NB4 (cell line): ENCODE measurements at regions not wholly inside any gene's neighbourhood (a gene's known extent, or its start where the extent isn't known, plus 50 kb on each side); places are given as distances from the start of the nearest gene placed in this dataset.

Source experiments
- DNase-seq: peaks from one replicate; pipeline ENCODE4 v3.0.0; 2010; ENCODE audit warnings: low read depth
- H3K4me3 ChIP-seq: one replicate; pipeline ENCODE4 v1.5.1; 2011; ENCODE audit warnings: mild to moderate bottlenecking, low read depth, low read length, moderate library complexity
- MYC ChIP-seq: IDR thresholded peaks from 2 replicates; pipeline ENCODE4 v1.6.1; 2011; ENCODE audit warnings: low read depth, low read length
- POLR2A ChIP-seq: IDR thresholded peaks from 2 replicates; pipeline ENCODE4 v1.6.1; 2011; ENCODE audit warnings: mild to moderate bottlenecking; ENCODE audit not compliant: insufficient read length; ENCODE audit errors: extremely low read depth
- TF ChIP-seq, protein P1 (sequence below): IDR thresholded peaks from one replicate; pipeline ENCODE4 v1.5.1; 2012; ENCODE audit warnings: low read depth, low read length
- TF ChIP-seq, protein P2 (sequence below): IDR thresholded peaks from 2 replicates; pipeline ENCODE4 v1.6.1; 2011; ENCODE audit warnings: low read depth, low read length

DNA sequence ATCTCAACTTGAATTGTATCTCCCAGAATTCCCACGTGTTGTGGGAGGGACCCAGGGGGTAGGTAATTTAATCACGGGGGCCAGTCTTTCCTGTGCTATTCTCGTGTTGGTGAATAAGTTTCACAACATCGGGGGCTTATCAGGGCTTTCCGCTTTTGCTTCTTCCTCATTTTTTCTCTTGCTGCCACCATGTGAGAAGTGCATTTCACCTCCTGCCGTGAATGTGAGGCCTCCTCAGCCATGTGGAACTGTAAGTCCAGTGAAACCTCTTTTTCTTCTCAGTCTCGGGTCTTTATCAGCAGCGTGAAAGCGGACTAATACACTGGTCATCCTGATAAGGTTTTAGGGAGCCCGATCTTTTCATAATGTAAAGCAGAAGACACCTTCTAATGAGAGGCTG is 687.0 kb upstream of the FTMT start:
- peak; percentile 89 for DNase-seq
- TF ChIP-seq, protein P1, sequence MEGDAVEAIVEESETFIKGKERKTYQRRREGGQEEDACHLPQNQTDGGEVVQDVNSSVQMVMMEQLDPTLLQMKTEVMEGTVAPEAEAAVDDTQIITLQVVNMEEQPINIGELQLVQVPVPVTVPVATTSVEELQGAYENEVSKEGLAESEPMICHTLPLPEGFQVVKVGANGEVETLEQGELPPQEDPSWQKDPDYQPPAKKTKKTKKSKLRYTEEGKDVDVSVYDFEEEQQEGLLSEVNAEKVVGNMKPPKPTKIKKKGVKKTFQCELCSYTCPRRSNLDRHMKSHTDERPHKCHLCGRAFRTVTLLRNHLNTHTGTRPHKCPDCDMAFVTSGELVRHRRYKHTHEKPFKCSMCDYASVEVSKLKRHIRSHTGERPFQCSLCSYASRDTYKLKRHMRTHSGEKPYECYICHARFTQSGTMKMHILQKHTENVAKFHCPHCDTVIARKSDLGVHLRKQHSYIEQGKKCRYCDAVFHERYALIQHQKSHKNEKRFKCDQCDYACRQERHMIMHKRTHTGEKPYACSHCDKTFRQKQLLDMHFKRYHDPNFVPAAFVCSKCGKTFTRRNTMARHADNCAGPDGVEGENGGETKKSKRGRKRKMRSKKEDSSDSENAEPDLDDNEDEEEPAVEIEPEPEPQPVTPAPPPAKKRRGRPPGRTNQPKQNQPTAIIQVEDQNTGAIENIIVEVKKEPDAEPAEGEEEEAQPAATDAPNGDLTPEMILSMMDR = no peak
- TF ChIP-seq, protein P2, sequence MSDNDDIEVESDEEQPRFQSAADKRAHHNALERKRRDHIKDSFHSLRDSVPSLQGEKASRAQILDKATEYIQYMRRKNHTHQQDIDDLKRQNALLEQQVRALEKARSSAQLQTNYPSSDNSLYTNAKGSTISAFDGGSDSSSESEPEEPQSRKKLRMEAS = no peak
- no peak for TF ChIP-seq MYC
- no peak for TF ChIP-seq POLR2A
- H3K4me3 ChIP-seq = peak overlapping the region; percentile 70

DNA sequence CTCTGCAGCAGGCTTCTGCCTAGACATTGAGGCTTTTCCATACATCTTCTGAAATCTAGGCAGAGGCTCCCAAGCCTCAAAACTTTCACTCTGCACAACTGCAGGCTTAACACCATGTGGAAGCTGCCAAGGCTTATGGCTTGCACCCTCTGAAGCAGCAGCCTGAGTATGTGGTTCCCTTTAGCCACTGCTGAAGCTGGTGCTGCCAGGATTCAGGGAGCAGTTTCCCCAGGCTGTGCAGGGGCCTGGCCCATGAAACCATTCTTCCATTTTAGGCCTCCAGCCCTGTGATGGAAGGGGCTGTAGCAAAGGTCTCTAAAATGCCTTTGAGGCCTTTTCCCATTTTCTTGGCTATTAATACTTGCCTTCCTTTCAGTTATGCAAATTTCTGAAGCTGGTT is 680.3 kb upstream of the FTMT start:
- no peak for DNase-seq
- no peak overlapping the region for H3K4me3 ChIP-seq
- TF ChIP-seq, protein P2 = no peak
- TF ChIP-seq MYC (no peak), POLR2A (no peak)

DNA sequence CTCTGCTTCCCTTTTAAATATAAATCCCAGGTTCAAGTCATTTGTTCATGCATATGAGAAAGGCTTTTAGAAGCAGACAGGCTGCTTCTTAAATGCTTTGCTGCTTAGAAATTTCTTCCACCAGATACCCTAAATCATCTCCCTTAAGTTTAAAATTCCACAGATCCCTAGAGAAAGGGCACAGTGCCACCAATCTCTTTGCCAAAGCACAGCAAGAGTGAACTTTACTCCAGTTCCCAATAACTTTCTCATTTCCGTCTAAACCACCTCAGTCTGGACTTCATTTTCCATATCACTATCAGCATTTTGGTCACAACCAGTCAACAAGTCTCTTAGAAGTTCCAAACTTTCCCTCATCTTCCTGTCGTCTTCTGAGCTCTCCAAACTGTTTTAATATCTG is 679.8 kb upstream of the FTMT start:
- TF ChIP-seq, protein P2 = no peak
- no peak for TF ChIP-seq MYC
- no peak for TF ChIP-seq POLR2A
- TF ChIP-seq, protein P1 = no peak
- no peak for DNase-seq
- H3K4me3 ChIP-seq = no peak overlapping the region

DNA sequence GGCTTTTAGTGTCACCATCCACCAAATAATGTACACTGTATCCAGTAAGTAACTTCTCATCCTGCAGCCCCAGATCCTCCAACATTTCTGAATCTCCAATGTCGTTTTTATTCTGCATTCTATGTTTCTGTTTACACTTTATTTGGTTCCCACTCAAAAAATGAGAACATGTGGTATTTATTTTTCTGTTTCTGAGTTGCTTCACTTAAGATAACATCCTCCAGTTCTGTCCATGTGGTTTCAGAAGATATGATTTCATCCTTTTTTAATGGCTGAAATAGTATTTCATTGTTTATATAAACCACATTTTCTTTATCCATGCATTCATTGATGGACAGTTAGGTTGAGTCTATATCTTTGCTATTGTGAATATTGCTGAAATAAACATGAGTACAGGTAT is 677.3 kb upstream of the FTMT start:
- no peak for DNase-seq
- no peak overlapping the region for H3K4me3 ChIP-seq
- no peak for TF ChIP-seq MYC
- TF ChIP-seq POLR2A = no peak
- TF ChIP-seq, protein P2 = no peak
- TF ChIP-seq, protein P1 = no peak

DNA sequence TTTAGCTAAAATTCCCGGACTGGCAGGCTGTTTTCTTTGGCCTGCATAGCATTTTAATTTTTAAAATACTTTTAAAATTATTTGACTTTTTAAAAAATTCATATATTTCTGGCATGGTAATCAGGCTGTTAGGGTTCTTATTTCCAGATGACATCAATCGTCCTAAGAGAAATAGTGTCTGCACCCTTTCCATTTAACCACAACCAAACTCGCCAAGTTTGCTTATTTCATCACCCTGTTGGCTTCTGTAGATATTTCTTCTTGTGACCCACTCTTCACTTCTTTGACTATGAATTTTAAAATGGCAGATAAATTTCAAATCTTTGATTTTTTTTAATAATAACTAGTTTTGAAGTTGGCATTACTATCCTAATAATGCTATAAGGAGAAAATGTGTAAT is 675.7 kb upstream of the FTMT start:
- TF ChIP-seq, protein P2 = no peak
- TF ChIP-seq MYC = no peak
- TF ChIP-seq, protein P1 = no peak
- no peak for TF ChIP-seq POLR2A
- H3K4me3 ChIP-seq = no peak overlapping the region

DNA sequence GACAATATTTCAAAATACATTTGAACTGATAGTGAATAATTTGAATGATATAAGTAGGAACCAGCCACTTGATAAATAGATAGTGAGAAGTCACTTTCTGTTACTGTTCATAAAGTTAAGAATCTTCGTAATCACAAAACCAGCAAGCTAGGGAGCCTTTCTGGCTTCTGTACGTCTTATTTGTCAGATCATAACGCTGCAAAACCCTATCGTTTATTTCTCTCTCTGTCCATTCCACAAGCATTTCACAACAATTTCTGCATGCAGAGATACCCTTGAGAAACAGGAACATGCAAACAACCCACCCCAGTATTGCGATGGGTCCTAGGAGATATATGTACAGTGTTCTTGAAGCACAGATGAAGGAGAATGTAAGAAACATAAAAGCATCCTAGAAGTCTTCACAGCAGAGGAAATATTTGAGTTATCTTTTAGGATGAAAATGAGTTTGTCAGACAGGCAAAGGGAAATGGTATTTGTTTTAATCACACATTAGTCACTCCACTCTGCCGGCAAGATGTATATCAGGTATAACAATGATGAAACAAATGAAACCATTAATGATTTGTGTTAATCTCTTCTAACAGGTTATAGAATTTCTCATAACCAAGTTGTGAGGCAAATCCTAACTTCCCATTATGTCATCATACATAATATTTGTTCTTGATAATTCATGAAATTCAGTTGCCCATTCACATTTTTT is 668.7 kb upstream of the FTMT start:
- peak; percentile 74 for DNase-seq
- H3K4me3 ChIP-seq = peak overlapping the region; percentile 32
- TF ChIP-seq, protein P2 = no peak
- no peak for TF ChIP-seq MYC
- TF ChIP-seq, protein P1 = no peak
- TF ChIP-seq POLR2A = no peak

More for the DNA sequence above, 675.7 kb upstream of the FTMT start:
- no peak for DNase-seq
